Fibroblast of villous mesenchyme (primary cell): ENCODE measurements at regions not wholly inside any gene's neighbourhood (a gene's known extent, or its start where the extent isn't known, plus 50 kb on each side); places are given as distances from the start of the nearest gene placed in this dataset.

Experiments
- DNase-seq: peaks from one replicate; pipeline ENCODE4 v3.0.0-alpha.2; 2010; ENCODE audit warnings: low read depth
- H3K4me3 ChIP-seq: 2 replicates; pipeline ENCODE4 v1.5.1; 2011; ENCODE audit warnings: low read depth, mild to moderate bottlenecking, low read length
- TF ChIP-seq, protein P1 (sequence below): IDR thresholded peaks from 2 replicates; pipeline ENCODE4 v1.5.1; 2012; ENCODE audit warnings: low read depth, mild to moderate bottlenecking, low read length; ENCODE audit not compliant: insufficient read depth

DNA sequence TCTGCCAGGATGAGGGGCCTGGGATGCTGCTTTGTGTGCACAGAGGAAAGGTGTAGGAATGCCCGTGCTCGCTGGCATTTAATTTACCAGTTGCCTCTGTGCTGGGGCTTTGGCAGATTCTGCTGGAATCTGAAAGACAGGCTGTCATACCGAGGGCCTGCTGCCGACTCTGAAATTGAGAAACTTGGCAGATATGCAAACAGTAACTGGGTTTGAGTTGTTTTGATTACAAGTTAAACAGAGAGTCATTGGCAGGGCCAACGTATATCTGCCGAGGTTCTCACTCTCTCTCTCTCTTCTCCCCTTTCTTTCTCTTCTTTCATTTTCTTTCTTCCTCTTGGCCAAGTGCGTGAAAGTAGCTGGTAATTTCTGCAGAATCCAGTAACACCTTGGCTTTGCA, 618.7 kb downstream of the VRK1 start:
- no peak for DNase-seq
- TF ChIP-seq, protein P1, sequence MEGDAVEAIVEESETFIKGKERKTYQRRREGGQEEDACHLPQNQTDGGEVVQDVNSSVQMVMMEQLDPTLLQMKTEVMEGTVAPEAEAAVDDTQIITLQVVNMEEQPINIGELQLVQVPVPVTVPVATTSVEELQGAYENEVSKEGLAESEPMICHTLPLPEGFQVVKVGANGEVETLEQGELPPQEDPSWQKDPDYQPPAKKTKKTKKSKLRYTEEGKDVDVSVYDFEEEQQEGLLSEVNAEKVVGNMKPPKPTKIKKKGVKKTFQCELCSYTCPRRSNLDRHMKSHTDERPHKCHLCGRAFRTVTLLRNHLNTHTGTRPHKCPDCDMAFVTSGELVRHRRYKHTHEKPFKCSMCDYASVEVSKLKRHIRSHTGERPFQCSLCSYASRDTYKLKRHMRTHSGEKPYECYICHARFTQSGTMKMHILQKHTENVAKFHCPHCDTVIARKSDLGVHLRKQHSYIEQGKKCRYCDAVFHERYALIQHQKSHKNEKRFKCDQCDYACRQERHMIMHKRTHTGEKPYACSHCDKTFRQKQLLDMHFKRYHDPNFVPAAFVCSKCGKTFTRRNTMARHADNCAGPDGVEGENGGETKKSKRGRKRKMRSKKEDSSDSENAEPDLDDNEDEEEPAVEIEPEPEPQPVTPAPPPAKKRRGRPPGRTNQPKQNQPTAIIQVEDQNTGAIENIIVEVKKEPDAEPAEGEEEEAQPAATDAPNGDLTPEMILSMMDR = no peak
- H3K4me3 ChIP-seq = no peak overlapping the region

DNA sequence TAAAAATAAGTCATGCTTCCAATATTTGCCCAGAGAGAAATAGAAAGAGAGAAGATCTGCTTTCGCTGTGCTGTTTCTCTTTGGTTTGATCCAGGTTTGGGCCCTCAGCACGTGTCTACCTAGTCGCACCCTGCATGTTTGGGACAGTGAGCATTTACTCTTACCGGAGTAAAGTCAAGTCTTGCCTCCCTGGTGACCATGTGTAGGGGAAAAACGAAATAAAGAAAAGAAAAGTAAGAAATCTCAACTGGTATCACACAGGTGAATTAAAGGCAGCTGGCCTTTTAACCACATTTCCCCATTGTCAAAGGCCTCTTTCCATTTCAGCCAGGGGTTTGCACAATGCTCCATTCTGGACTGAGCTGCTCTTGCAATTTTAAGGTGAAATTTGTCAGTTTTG, 619.4 kb downstream of the VRK1 start:
- H3K4me3 ChIP-seq = no peak overlapping the region
- TF ChIP-seq, protein P1 = no peak
- DNase-seq = no peak

DNA sequence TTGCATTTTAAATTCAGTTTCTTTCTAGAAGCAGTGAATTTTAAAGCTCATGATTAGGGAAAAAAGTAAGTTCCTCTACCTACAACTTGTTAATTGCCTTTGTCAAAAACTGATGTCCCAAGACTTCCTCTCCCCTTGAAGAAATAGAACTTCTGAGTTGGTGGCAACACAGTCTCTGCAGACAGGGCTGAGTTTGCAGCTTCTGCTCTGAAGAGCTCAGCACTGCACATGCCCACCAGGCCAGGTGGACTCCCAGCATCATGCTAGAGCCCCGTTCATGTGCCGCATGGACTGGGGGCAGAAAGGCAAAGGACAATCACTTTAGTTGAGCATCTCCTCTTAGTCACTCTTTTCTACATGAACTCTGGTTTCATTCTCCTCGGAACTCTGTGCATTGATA, 620.1 kb downstream of the VRK1 start:
- H3K4me3 ChIP-seq = no peak overlapping the region
- TF ChIP-seq, protein P1 = no peak
- no peak for DNase-seq

DNA sequence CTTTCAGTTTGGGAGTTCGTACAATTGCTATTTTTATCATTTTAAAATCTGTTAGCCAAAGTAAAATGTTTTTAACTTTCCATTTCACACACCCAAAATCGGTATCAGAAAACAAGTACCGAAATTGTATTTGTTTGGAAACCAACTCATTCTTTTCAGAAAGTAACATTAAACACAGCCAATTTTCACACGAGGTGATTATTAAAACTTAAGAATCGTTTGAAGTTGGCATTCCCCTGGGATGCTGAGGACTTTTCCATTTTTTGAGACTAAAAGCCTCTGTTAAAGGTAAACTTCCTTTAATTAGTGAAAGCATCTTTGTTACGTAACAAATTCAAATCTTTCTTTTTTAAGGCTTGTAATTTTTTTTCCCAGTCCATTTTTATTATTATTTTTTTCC, 623.0 kb downstream of the VRK1 start:
- TF ChIP-seq, protein P1 = no peak
- H3K4me3 ChIP-seq = no peak overlapping the region
- DNase-seq = no peak

DNA sequence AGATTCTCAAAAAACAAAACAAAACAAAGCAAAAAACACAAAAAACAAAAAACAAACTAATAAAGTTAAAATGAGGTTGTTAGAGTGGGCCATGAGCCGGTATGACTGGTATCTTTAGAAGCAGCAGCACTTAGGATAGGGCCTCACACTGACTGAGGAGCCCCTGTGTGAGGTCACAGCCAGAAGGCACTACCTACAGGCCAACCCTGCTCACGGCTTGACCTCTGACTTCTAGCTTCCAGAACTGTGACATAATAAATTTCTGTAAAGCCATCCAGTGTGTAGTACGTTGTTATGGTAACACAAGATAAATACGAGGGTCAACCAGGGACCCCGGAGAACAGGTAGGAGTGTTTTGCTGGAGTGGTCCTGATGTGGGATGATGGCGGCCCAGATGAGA, 629.6 kb downstream of the VRK1 start:
- DNase-seq = no peak
- H3K4me3 ChIP-seq = no peak overlapping the region
- TF ChIP-seq, protein P1 = no peak

DNA sequence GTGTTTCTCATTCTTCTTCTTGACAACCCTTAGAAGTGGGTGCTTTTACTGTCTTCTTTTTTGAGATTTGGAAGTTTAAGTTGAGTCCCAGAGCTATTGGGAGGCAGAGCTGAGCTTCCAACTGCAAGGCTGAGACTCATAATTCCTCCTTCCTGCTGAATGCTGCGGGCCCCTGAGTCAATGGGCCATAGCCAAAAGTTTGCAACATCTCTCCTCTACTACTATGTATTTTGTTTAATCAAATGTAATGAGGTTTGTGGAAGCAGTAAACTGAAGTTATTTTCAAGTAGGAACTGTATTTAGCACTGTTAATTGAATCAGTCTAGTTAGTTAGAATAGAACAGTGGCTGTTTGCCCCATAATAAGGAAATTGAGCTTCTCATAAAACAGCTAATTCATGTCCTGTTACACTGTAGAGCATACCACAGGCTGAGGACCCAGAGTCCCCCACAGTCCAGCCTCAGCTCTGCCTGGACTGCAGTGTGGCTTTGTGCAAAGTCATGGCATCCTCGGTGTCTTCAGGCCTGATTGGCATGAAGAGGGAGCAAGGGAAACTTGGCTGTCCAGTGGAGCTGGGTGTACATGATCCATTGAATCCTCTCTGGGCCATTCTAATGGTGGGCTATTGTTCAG, 631.7 kb downstream of the VRK1 start:
- no peak overlapping the region for H3K4me3 ChIP-seq
- TF ChIP-seq, protein P1 = no peak
- DNase-seq = no peak

DNA sequence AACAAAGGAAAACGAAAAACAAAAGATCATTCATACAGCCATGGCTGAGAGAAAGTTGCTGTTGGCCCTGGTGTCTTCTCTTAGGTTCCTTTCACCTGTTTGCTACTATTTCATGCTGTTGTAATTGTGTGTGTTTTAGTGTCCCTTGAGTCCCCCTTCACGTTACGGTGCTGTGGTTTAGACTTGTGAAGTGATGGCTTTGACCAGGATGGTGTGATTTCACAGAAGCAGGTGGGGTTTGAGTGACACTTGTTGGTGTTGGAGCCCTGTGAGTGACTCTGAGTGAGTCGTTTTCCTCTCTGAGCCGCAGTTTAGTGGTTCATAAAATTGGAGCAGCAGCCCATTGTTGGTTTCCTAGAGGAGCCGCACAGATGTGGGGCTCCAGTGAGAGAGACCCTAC, 635.4 kb downstream of the VRK1 start:
- DNase-seq = no peak
- TF ChIP-seq, protein P1 = no peak
- no peak overlapping the region for H3K4me3 ChIP-seq
